GM20431 (cell line): ENCODE measurements at regions not wholly inside any gene's neighbourhood (a gene's known extent, or its start where the extent isn't known, plus 50 kb on each side); places are given as distances from the start of the nearest gene placed in this dataset.

Source experiments
- in situ Hi-C: fragments of 300-500 bp; cut with MseI, MboI; formaldehyde crosslinking; loops from one replicate; pipeline ENCODE4 v1.15.0; 2020; ENCODE audit warnings: low sequenced_read_pairs; ENCODE audit not compliant: unreplicated experiment

DNA sequence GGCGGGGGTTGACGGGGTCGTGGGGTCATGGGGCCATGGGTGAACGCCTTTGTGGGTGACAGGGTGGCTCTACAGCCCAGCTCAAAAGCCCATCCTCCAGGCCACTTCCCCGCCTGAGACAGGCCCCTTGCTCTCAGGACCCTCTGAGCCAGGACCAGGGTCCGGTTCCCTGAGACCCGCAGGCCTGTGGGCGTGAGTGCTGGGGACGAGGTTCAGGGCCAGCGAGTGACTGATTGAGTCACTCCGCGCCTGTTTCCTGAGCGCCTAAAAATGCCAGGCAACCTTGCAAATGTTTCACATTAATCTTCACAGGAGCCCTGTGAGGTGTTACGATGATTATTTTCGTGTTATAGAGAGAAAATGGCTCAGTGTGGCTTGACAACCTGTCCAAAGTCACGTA, 97.8 kb downstream of the ZNF674 start:
- in situ Hi-C loops, result no loop called here

DNA sequence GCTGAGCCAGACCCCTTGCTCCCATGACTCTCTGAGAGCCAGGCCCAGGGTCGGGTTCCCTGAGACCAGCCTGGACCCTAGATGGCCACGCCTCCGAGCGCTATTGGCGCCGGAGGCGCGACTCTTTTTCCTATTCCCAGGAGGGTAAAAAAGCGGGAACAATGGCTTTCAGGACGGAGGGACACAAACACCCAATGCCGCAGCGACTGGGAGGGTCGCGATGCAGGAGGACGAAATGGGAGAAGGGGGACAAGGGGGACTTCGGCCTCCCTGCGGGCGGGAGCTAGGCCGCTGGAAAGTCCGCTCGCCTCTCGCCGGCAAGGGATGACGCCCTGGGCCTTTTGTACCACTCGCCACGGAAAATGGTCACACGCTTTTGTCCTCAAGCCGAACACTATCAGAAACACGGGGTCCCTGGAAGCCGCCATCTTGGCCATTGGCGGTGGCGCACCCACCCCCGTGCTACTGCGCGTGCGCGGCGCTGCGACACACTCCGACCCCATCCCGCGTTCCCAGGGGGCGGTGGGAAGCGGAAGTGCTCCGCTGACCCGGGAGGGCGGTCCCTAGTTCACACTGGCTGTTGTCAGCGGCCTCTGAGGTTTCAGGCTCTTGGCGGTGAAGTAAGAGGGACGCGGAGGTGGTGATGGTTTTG, 98.4 kb downstream of the ZNF674 start:
- in situ Hi-C loops, result no loop called here

DNA sequence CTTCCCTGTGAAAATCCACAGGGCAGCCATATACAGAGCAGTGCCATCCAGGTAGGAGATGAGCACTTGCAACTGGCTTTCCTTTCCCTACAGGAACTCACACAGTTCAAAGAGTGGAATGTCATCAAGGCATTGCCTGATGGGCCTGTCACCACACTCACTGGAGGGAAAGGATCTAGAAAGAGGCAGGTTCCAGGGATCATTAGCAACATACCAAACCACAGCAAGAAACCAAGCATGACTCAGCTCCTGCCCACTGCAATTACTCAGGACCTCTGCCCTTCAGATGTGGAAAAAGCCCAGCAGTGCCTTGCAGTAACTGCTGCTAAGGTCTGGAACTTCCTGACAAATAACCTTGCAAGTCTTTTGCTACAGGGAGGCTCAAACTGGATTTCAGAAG, 101.2 kb downstream of the ZNF674 start:
- in situ Hi-C loops, result no loop called here

DNA sequence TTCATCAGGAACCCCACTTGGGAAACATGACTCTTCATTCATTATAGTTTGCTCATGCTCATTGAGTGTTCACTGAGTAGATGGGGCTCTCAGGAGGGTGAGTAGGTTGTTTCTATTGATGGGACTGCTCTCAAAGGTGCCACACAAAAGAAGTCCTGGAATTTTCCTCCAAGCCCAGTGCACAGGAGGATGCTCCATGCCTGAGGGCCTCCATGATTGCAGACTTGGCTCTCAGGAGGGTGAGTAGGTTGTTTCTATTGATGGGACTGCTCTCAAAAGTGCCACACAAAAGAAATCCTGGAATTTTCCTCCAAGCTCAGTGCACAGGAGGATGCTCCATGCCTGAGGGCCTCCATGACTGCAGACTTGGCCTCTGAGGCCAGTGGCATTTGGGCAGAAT, 108.5 kb downstream of the ZNF674 start:
- in situ Hi-C loops, result no loop called here

DNA sequence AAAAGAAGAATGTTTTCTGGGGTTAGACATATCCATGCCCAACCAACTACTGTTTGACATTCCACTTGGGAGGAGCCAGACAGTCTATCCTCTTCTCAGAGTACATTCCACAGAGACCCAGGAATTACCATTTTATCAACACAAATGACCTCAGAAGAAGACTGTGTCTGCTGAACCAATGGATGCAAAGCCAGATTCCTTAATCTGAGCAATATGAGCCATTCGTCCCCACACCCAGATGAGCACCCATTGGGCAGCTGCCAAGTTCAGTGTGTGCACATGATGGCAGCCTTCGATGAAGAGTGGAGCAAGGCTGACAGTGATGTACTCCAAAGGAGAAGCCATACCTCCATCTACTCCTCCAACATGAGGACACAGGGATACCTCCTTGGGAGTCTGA, 111.3 kb downstream of the ZNF674 start:
- in situ Hi-C loops, result no loop called here

DNA sequence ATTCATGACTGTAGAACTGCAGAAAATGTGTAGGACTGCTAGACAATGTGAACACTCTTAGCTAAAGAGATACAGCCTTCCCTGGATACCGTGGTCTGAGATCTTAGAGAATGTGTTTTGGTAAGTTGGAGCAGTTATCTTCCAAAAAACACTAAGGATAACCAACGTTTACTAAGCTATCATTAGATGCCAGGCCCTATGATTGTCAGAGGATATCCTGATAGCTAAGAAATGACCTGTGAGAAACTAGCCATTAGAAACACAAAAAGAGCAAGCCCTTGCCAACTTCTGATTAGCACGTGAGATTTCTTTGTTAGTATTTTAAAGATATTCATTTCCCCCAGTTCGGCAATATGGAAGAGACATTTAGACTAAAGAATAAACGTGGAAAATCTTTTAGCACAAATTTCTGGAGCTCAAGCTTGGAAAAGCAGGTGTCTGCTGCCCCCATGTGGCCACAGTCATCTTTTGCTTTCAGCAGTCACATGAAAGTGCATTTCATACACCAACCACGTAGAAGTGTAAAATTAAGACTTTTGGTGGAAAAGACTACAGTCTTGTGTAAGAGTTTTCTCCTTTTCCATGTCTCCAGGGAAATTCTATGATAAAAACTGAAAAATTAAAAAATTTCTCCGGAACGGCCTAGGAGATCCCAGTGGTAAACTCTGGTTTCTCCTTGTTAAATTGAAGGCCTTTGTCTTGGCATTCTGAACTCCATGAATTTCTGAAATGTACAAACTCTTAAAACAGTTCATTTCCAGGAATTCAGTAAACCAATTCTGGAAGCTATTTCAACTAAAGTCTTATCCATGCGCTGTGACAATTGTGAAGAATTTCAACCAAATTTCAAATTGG, 136.4 kb downstream of the ZNF674 start:
- in situ Hi-C loops, result no loop called here

DNA sequence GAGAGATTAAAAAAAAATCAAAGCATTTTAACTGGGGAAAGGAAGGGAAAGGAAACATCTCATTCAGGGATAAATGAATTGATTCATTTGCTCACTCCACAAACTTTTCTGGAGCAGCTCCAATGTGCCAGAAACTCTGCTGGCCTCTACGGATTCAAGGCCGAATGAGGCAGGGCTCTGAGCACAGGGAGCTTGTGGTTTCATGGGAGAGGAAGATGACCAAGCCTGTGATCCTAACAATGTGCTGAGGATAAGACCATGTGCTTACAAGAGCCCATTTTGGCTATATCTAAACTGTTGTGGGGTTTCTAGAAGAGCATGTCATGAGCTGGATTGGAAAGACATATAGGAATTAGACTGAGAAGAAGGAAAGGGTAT, 137.5 kb downstream of the ZNF674 start:
- in situ Hi-C loops, result no loop called here

DNA sequence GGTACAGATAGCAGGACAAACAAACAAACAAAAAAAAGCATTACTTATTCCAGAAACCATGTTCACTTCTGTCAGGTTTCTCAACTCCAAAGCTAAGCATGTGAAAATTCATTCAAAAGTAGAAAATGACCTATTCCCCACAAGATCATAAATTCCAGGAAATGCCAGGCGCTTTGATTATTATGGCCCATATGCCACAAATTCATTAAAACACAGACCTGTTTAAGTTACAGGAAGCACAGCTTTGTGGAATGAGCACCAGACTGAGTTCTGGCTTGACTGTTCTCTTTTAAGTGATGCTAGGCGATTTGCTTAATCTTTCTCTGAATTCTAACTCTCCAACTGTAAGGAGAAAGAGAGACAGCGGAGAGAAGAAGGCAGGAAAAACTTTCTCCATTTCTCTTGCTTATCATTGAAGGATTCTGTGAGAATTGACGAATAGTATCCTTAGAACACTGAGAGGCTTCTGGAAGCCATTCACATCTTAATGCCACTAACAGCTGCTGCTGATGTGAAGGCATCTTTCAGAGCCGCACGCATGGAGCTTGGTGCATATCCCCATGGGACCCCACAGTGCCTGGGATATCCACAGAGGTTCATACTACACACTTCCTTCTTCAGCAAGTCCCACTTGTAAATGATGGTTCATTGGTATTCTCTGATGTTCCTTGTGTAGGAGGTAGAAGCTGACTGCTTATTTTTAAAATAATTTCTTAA, 138.0 kb downstream of the ZNF674 start:
- in situ Hi-C loops, result no loop called here

DNA sequence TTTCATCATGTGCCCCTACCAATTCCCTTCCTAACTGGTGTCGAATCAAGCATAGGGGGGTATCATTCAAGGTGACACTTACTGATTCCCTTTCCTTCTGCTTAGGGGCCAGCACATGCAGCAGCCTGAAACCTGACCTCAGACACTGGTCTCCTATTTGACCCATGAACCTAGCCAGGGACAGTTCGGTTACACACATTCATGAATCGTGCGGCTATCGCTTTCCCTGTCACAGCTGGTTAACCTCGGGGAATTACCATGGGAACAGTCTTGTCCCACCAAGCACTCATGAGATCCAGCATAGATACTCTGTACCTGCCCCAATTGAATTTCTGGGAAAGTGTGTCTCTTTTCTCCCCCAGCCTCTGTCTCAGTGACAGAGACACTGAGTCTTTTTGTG, 140.4 kb downstream of the ZNF674 start:
- in situ Hi-C loops, result no loop called here

DNA sequence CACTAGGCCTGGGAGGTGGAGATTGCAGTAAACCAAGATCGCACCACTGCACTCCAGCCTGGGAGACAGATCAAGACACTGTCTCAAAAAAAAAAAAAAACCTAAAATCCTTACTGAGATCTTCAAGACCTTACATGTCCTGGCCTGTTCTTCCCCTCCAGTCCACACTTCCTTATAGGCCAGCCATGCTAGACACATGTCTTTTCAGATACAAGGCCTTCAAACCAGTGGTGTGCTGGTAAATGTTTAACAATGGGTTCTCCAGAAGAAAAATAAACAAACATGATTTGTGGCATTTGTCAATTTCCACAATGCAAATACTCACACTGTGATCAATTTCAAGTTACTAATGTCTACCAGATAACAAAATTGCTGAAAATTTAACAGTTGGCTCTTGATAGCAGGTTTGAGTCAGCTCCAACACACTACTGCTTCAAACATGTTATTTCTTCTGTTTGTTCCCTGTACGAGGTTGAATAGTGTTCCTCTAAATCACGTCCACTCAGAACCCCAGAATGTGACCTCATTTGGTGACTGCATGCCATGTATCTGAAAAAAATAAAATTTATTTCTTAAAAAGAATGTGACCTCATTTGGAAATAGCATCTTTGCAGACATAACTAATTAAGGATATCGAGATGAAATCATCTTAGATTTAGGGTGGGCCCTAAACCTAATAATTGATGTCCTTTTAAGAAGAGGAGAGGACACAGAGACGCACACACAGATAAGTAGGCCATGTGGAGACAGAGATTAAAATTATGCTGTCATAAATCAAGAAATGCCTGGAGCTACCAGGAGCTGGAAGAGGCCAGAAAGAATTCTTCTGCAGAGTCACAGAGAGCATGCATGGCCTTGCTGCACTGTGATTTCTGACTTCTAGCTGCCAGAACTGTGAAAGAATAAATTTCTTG, 144.4 kb downstream of the ZNF674 start:
- in situ Hi-C loops, result no loop called here

DNA sequence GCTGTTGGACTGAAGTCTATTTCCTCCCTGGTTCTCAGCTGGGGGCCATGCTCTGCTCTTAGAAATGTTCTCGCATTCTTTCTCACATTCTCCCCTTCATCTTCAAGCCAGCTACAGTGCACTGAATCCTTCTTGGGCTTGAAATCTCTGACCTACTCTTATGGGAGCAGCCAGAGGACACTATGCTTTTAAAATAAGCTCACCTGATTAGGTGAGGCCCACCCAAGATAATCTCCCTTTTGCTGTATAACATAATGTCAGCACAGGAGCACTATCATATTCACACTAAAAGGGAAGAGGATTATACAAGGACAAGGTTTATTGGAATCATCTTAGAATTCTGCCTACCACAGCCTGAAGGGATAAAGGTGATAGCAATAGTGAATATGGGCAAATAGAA, 146.3 kb downstream of the ZNF674 start:
- in situ Hi-C loops, result no loop called here

DNA sequence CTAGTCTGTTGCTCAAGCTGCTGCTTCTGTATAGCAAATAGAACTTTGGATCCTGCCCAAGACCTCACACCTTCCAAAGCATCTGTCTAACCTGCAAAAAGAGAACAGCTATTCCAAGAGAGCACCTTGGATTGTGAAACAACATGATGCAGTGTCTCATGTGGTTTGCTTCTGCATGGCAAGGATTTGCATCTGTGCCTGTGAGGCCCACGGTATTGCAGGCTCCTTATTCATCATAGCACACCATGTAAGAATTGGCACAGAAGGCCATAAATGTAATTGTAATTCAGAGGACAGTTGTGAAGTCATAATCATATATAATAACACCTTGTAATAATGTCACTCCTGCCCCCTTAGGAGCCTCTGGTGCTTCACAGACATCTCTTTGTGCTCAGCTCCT, 147.1 kb downstream of the ZNF674 start:
- in situ Hi-C loops, result no loop called here

DNA sequence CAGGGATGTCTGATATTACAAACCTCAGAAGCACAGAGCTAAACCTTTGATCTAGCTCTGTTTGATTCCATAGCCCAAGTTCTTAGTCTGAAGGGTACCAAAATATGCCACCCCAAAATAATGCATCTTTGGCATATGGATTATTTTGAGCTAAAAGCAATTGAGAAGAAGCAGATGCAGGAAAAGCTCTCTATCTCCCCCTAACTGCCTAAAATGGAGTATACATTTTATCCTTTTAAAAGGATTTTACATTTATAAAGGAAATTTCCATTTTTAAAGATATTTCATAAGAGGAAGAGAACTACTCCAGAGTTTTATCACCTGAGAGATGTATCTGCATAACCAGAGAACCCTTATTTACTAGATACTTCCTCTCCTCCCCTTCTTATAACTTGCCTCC, 158.7 kb downstream of the ZNF674 start:
- in situ Hi-C loops, result no loop called here

DNA sequence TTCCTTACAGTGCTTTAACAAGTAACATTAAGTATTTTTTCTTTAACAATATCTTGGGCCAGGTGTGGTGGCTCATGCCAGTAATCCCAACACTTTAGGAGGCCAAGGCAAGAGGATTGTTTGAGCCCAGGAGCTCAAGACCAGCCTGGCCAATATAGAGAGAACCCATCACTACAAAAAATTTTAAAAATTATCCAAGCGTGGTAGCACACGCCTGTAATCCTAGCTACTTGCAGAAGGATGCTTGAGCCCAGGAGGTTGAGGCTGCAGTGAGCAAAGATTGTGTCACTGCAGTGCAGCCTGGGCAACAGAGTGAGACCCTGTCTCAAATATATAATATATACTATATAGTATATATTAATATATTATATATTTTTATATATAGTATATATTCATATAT, 162.2 kb downstream of the ZNF674 start:
- in situ Hi-C loops, result no loop called here

DNA sequence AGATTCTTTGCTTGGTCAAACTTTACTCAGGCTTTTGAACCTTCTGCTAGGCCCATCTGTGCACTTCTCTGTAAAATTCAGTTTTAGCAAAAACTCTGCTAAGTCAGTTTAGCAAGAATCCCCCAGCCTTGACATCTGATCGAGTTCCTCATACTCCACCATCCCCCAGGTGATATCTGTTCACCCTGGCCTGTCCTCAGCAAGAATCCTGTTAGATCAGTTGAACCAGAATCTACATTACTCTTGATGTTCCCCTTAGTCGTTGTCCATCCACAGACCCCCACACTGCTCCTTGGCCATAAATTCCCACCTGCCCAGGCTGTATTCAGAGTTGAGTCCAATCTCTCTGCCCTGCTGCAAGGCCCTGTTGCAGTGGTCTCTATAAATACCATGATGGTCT, 162.6 kb downstream of the ZNF674 start:
- in situ Hi-C loops, result no loop called here

DNA sequence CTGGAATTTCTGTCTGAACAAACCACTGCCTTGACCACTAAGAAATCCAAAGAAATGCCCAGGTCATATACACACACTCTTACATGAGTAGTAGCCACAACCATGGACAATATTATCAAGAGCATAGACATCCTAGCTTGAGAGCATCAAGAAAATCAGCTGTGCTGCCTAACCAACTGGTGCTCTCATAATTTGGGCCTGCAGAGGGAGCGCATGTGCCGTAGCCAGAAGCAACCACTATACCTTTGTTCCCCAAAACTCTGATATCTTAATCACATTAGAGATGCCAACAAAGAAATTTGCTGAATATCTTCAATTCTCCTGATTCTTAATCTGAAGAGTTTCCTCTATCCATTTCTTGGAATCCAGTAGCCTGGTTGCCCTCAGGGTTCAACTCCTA, 163.6 kb downstream of the ZNF674 start:
- in situ Hi-C loops, result no loop called here

DNA sequence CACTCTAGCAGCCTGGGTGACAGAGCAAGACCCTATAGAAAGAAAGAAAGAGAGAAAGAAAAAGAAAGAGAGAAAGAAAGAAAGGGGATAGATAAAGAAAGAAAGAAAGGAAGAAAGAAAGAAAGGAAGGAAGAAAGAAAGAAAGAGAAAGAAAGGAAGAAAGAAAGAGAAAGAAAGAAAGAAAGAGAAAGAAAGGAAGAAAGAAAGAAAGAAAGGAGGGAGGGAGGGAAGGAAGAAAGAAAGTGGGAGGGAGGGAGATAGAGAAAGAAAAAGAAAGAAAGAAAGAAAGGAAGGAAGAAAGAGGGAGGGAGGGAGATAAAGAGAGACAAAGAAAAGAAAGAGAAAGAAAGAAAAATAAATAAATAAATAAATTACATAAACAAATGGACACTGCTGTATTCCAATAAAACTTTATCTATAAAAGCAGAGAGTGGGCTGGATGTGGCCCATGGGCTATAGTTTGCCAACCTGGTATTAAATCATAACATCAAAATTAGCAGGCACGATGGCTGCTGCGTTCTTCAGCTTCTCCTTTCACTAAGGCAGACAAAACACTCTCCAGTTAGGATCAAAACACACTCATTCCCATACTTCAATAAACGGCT, 165.0 kb downstream of the ZNF674 start:
- in situ Hi-C loops, result no loop called here

DNA sequence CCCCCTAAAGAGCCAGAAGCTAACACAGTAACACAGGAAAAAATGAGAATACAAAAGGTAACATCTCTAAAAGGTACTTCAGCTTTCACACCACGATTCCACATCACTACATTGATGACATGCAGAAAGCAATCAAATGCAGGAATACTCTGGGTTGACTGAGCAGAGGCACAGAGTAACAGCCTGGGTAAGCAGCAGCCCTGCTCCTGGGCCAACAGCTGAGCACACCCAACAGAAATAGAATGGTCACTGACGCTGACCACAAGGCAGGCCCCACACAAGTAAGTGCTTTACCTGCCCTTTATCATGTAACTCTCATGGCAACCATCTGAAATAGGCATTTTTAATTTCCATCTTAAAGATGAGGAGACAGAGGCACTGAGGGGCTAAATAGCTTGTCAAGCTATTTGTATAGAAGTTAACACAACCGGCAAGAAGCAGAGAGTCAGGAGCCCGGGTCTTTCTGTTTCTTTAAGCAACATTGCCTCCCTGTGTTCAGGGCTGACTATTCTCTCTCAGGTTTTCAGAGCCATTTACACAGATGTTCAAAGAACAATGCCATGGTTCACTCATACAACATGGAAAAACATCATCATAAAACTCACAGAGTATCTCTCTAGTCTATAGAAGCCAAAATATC, 168.9 kb downstream of the ZNF674 start:
- in situ Hi-C loops, result no loop called here

DNA sequence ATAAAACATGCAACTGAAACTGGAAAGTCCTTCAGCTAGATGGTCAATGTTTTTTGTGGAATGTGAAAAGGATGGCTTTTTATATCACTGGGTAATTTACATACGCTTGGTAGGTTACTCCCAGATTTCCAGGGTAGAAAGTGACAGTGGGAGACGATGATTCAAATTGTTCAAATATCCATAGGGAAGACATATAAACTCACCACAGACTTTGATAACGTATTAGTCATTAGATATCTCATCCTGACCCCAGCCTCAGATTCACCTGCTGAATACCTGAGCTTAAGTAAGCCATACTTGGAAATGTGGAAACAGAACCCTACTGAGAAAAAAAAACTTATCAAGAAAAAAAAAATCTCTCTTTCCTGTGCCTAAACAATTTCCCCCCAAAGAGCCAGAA, 169.4 kb downstream of the ZNF674 start:
- in situ Hi-C loops, result no loop called here
